GM18520 (cell line): ENCODE measurements at regions not wholly inside any gene's neighbourhood (a gene's known extent, or its start where the extent isn't known, plus 50 kb on each side); places are given as distances from the start of the nearest gene placed in this dataset.
"Not testable (repeated sequence)": the region's sequence is repeated elsewhere in the genome, so short reads cannot be mapped to it uniquely, and the experiment has no call there.

Source experiments
- ATAC-seq: cut with Tn5 transposase; IDR thresholded peaks from one replicate; pipeline ENCODE4 v1.9.1; 2021; ENCODE audit not compliant: unreplicated experiment

GRCh38 chr11:16542353-16542752, 186.0 kb upstream of the SOX6 start:
- ATAC-seq, result no peak

GRCh38 chr11:16536513-16536912, 180.2 kb upstream of the SOX6 start:
- ATAC-seq, result no peak

GRCh38 chr11:16528639-16529038, 172.3 kb upstream of the SOX6 start:
- ATAC-seq, result no peak

- ATAC-seq, result no peak
These were observed 171.3 kb upstream of the SOX6 start for GRCh38 chr11:16527525-16528246.

GRCh38 chr11:16526947-16527346, 170.6 kb upstream of the SOX6 start:
- no peak for ATAC-seq

GRCh38 chr11:16520713-16521112, 164.4 kb upstream of the SOX6 start:
- ATAC-seq, result not testable (repeated sequence)

- peak; percentile 86 for ATAC-seq
These were observed 156.5 kb upstream of the SOX6 start for GRCh38 chr11:16512899-16513241.

GRCh38 chr11:16512198-16512898, 156.0 kb upstream of the SOX6 start:
- no peak for ATAC-seq

- no peak for ATAC-seq
These were observed 155.1 kb upstream of the SOX6 start for GRCh38 chr11:16511116-16512114.

- ATAC-seq, result no peak
These were observed 149.1 kb upstream of the SOX6 start for GRCh38 chr11:16505481-16505880.

GRCh38 chr11:16503891-16504290, 147.5 kb upstream of the SOX6 start:
- not testable (repeated sequence) for ATAC-seq

- ATAC-seq, result no peak
These were observed 138.8 kb upstream of the SOX6 start for GRCh38 chr11:16494918-16495691.

GRCh38 chr11:16484434-16484833, 128.1 kb upstream of the SOX6 start:
- ATAC-seq, result no peak

- ATAC-seq, result no peak
These were observed 118.3 kb upstream of the SOX6 start for GRCh38 chr11:16474659-16475058.

- ATAC-seq, result no peak
These were observed 113.6 kb upstream of the SOX6 start for GRCh38 chr11:16469968-16470367.

GRCh38 chr11:16468735-16469453, 112.5 kb upstream of the SOX6 start:
- ATAC-seq, result no peak

- ATAC-seq, result no peak
These were observed 104.2 kb upstream of the SOX6 start for GRCh38 chr11:16460508-16460907.

GRCh38 chr11:16456366-16456765, 100.0 kb upstream of the SOX6 start:
- no peak for ATAC-seq

GRCh38 chr11:16454289-16454863, 98.0 kb upstream of the SOX6 start:
- ATAC-seq, result no peak
